ENCODE measurements at regions not wholly inside any gene's neighbourhood (a gene's known extent, or its start where the extent isn't known, plus 50 kb on each side); places are given as distances from the start of the nearest gene placed in this dataset.
"Not testable (repeated sequence)": the region's sequence is repeated elsewhere in the genome, so short reads cannot be mapped to it uniquely, and the experiment has no call there.

- not testable (repeated sequence) for DNase-seq (ENCODE audit: low read depth, low spot score)
These were observed 538.1 kb upstream of the ZNF804A start for GRCh38 chr2:184060268-184060667.

GRCh38 chr2:184067502-184067901, 530.8 kb upstream of the ZNF804A start:
- DNase-seq (ENCODE audit: low read depth, low spot score), result no peak

DNA sequence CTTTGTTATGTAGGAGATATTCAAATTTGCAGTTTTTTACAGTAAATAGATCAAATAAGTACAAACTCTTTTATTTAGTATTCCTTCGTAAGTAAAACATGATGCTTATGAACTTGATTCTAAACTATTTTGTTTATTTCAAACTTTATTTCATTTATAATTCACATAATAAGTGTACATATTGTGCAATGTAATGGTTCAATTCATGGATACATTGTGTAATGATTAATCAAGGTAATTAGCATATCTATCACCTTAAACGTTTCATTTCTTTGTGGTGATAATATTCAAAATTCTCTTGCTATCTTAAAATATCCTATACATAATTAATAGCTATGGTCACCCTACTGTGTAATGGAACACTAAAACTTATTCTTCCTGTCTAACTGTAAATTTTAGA, 525.9 kb upstream of the ZNF804A start:
- no peak for DNase-seq (ENCODE audit: low read depth, low spot score)

GRCh38 chr2:184078496-184078895, 519.8 kb upstream of the ZNF804A start:
- no peak for DNase-seq (ENCODE audit: low read depth, low spot score)

DNA sequence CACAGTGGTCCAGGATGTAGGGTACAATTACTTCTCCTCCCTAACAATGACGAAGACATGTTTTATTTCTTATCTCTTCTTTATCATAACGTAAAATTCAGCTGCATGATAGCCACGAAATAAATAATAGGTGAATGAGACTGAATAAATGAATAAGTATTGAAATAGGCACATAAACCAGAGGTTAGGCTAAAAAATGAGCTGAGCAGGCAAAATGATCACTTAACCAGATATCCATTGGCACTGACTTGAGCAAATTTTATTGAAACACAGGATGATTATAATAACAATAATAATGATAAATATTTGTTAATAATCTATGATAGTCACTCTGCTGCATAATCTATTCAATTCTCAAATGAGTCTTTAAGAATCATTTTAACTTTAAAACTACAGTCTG, 506.9 kb upstream of the ZNF804A start:
- no peak for DNase-seq (ENCODE audit: low read depth, low spot score)

DNA sequence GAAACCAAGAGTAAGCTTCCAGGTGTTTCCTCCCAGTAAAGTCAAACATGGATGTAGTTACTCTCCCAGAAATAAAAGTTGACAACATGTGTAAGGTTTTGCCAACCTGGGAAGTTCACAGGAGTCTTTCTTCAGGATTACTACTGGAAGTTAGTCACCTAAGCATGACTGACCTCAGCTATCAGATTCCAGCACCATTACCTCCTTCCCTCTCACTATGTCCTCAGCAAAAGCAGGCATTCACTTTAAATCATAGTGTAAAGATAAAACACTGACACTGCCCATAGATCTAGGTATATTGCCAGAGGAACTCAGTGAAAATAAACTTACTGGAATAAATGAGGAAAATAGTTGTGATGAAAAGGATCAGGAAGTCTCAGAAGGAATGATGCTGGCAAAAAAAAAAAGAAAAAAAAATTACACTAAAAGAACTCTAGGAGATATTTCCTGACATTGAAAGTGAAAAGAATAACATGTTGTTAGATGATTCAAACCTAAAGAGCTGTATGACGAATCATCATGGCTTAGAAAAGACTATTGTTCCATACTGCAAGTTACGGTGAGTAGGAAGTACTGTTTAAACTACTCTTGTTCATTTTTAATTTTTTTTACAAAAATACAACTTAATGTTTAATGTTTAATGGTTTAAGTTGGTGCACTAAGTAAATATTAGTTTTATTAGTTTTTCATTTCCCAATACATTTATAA, 484.5 kb upstream of the ZNF804A start:
- DNase-seq (ENCODE audit: low read depth, low spot score), result no peak

- no peak for DNase-seq (ENCODE audit: low read depth, low spot score)
These were observed 483.9 kb upstream of the ZNF804A start for GRCh38 chr2:184114439-184114838.

DNA sequence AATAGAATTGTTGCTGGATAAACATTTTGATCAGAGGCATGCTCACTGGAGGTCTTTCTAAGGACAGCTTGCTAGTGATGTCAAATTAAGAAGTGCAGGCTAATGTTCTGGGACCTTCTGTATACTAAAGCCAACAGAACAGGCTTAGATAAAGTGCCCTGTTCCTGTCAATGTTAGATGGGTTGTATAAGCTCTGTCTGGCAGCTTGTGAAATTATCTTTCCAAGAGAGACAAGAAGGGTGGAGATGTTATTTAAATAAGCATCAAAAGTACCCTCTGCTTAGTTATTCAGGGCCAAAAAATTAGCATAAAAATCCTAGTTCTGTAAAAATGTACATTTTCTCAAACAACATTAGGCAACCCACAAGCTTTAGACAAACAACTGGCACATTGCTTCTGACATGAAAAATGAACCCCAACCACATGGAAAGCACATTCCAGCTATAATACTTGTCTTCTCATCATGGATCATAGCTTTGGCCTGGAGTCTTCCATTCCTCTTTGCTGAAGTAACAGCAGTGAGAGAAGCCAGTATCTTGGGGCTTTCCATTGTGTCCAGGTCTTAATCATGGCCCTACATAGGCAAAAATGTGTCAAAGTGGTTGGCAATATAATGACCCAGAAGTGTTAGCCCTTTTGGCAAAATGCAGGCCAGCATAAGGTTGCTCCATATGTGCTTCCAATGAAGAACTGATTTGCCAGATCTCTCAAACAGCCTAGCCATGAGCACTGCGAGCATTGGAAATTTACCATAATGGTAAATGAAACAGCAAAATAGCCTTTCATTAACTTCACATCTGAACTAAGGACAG, 478.1 kb upstream of the ZNF804A start:
- DNase-seq (ENCODE audit: low read depth, low spot score), result no peak

DNA sequence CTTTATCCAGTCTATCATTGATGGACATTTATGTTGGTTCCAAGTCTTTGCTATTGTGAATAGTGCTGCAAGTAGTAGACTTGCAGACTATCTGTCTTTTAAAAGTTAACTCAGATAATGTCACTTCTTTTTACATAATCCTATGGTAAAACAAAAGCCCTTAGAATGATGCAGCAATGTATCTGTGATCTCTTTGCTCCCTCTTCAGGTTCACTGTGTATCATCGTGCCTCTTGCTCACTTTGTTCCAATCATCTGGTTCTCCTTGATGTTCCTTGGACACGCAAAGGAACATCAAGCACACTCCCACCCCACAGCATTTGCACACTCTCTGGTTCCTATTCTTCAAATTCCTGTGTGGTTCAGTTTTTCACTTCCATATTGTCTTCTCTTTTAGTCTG, 472.5 kb upstream of the ZNF804A start:
- DNase-seq (ENCODE audit: low read depth, low spot score), result no peak

GRCh38 chr2:184129073-184129472, 469.3 kb upstream of the ZNF804A start:
- DNase-seq (ENCODE audit: low read depth, low spot score), result no peak

GRCh38 chr2:184137955-184138354, 460.4 kb upstream of the ZNF804A start:
- DNase-seq (ENCODE audit: low read depth, low spot score), result no peak

- DNase-seq (ENCODE audit: low read depth, low spot score), result no peak
These were observed 456.5 kb upstream of the ZNF804A start for GRCh38 chr2:184141866-184142265.

DNA sequence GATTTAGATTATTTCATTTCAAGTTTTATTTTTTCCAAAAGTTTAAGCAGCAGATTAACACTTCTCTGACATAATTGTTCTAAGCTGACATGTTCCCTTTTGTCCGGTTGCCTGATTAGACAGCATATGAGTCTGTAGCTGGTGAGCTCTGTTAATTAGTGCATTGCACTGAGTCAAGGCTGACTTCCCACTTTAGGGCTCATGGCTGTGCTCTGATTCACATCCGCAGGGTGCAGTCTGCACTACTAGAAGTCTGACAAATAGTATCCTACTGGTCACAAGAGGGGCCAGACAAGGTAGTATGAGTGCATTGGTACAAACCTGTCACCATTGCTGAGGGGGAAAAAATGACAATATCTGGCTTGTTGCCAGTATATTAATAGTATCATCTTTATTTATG, 443.9 kb upstream of the ZNF804A start:
- no peak for DNase-seq (ENCODE audit: low read depth, low spot score)

DNA sequence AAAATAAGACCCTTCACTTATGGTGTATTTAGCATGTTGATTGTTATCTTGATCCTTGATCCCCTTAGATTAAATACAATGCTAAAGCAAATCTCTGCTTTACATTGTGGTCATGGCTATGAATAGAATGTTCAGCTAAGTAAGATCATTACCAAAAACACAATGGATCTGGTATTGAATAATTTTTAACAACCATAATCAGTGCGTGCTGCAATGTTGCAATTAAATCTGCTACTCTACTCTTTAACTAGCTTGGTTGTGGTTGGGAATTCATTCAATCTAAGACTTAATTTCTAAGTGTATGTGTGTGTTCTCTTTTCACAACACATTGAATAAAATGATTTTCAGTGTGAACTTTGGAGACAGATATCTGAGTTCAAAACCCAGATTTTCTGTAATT, 442.5 kb upstream of the ZNF804A start:
- no peak for DNase-seq (ENCODE audit: low read depth, low spot score)

- DNase-seq (ENCODE audit: low read depth, low spot score), result no peak
These were observed 441.2 kb upstream of the ZNF804A start for GRCh38 chr2:184157141-184157540.

DNA sequence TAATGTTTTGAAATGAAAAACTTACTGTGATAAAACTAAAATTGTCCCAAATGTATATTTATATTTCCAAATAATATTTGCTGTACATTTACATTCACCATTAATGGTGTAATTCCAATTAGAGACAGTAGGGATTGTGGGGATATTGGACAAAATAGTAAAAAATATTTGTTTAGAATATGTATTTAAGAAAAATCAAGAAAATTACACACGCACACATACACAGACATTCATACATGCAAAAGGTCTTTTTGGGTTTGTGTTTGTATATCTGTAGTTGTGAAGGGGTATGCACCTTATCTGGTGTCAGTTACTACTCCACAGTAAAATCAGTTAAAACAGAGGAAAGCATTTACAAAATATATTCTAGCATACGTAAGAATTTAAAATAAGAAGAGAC, 435.9 kb upstream of the ZNF804A start:
- DNase-seq (ENCODE audit: low read depth, low spot score), result no peak

- not testable (repeated sequence) for DNase-seq (ENCODE audit: low read depth, low spot score)
These were observed 429.5 kb upstream of the ZNF804A start for GRCh38 chr2:184168823-184169222.

GRCh38 chr2:184169366-184169765, 429.0 kb upstream of the ZNF804A start:
- no peak for DNase-seq (ENCODE audit: low read depth, low spot score)

DNA sequence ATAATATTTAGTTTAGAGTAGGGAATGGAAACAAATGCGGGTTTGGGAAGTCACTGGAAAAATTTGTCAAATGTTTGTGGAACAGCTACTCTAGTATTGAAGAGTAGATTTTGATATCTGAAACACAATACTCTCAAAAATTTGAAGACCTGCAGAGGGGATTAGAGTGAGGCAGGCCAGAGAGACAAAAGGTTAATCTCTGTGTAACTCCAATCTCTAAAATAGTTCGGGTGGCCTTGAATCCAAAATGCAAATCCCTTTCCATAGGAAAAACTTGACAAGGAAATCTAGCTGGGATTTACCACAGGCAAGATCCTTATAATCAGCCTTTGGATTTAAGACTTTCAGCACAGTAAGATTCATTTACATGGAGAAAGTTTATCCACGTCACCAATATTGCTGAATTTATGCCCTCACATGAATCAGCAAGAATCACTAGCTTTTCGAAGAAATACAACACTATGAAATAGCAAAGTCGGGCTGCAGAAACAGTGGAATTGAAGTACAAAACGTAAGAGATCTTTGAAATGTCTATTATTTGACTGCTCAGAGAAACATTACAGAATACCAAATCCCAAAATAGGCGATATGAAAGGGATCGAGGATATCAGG, 423.7 kb upstream of the ZNF804A start:
- DNase-seq (ENCODE audit: low read depth, low spot score), result no peak

DNA sequence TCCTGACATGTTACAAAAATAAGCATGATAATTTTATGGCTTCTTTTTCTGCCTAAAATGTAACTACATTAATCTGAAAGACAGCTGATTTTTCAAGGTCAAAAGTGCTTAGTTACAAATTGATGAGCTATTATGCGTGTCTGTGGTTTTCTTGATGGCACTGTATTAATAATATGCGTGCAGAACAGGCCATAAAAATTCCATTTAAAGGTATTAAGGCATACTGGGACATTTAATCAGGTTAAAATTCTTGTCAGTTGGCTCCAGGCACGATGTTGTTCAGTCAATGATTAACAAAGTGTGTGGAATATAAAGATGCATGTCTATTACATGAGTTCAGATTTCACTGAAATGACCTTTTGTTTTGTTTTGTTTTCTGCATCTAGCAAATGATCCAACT, 420.1 kb upstream of the ZNF804A start:
- no peak for DNase-seq (ENCODE audit: low read depth, low spot score)

- no peak for DNase-seq (ENCODE audit: low read depth, low spot score)
These were observed 411.9 kb upstream of the ZNF804A start for GRCh38 chr2:184186436-184186835.

GRCh38 chr2:184187421-184187971, 410.8 kb upstream of the ZNF804A start:
- no peak for DNase-seq (ENCODE audit: low read depth, low spot score)

All from smooth muscle cell of the brain vasculature (primary cell).